Tibial nerve (tissue), 4 donors: ENCODE measurements at regions not wholly inside any gene's neighbourhood (a gene's known extent, or its start where the extent isn't known, plus 50 kb on each side); places are given as distances from the start of the nearest gene placed in this dataset.

Experiments
- EP300 ChIP-seq, 2 donors: sonication (generic); formaldehyde crosslinking; IDR thresholded peaks; one replicate each; pipeline ENCODE4 v1.6.1; 2017; ENCODE audit warnings: antibody characterized with exemption in 2 of 2, mild to moderate bottlenecking in 1 of 2
- POLR2A ChIP-seq, 2 donors: fragments of 450-650 bp; IDR thresholded peaks; one replicate each; pipeline ENCODE4 v1.6.1; 2017; ENCODE audit warnings: antibody characterized with exemption in 2 of 2, mild to moderate bottlenecking in 2 of 2, moderate library complexity in 2 of 2
- TF ChIP-seq, protein P1 (sequence below), 5 experiments: fragments of 200-600 bp in 3 of 5; fragments of 450-650 bp in 2 of 5; sonication (generic) in 3 of 5; IDR thresholded peaks; one replicate each; pipeline ENCODE4 v1.5.1; 2016 to 2019; ENCODE audit warnings: antibody characterized with exemption in 5 of 5, mild to moderate bottlenecking in 3 of 5, moderate library complexity in 2 of 5

DNA sequence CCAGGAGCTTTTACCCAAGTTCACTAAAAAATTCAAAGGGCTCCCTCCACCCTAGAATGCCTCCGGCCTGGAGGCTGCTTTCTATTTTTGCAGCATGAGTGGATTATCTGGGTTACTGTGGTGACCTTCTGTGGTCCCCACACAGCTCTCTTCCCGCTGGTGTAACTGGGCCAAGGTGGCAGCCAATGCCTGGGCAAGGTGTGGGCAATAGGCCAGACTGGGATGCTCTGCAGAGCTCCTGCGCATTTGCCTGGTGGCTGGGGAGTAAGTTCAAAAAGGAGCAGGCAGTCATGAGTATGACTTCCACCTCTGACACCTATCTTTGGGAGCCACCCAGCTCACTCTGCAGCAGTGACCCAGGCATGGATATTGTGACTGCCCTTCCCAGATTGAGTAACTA, 130.5 kb upstream of the SPRED2 start:
- TF ChIP-seq, protein P1, sequence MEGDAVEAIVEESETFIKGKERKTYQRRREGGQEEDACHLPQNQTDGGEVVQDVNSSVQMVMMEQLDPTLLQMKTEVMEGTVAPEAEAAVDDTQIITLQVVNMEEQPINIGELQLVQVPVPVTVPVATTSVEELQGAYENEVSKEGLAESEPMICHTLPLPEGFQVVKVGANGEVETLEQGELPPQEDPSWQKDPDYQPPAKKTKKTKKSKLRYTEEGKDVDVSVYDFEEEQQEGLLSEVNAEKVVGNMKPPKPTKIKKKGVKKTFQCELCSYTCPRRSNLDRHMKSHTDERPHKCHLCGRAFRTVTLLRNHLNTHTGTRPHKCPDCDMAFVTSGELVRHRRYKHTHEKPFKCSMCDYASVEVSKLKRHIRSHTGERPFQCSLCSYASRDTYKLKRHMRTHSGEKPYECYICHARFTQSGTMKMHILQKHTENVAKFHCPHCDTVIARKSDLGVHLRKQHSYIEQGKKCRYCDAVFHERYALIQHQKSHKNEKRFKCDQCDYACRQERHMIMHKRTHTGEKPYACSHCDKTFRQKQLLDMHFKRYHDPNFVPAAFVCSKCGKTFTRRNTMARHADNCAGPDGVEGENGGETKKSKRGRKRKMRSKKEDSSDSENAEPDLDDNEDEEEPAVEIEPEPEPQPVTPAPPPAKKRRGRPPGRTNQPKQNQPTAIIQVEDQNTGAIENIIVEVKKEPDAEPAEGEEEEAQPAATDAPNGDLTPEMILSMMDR (IDR thresholded peaks at IDR 0.05): no peak
- TF ChIP-seq EP300 (IDR thresholded peaks at IDR 0.05): no peak
- TF ChIP-seq POLR2A (IDR thresholded peaks at IDR 0.05): no peak
